Loucy (cell line): ENCODE measurements at regions not wholly inside any gene's neighbourhood (a gene's known extent, or its start where the extent isn't known, plus 50 kb on each side); places are given as distances from the start of the nearest gene placed in this dataset.

ENCODE experiments used
- H2AFZ ChIP-seq: fragments of 200-600 bp; sonication (generic); 2 replicates; pipeline ENCODE4 v1.6.0; 2016; ENCODE audit warnings: antibody characterized with exemption, mild to moderate bottlenecking, low read length, moderate library complexity
- H3F3A ChIP-seq: fragments of 200-600 bp; 2 replicates; pipeline ENCODE4 v1.6.0; 2016; ENCODE audit warnings: antibody characterized with exemption, low read depth, mild to moderate bottlenecking
- H3K27me3 ChIP-seq: fragments of 200-600 bp; sonication (generic); 2 replicates; pipeline ENCODE4 v1.6.1; 2014; ENCODE audit warnings: low read length, mild to moderate bottlenecking; ENCODE audit not compliant: insufficient read depth, poor library complexity, severe bottlenecking
- H3K36me3 ChIP-seq: fragments of 200-600 bp; sonication (generic); 2 replicates; pipeline ENCODE4 v1.6.1; 2016; ENCODE audit warnings: low read length; ENCODE audit not compliant: insufficient read depth
- H3K4me1 ChIP-seq: fragments of 200-600 bp; sonication (generic); 2 replicates; pipeline ENCODE4 v1.5.1; 2014; ENCODE audit warnings: low read length, mild to moderate bottlenecking; ENCODE audit not compliant: insufficient read depth, poor library complexity, severe bottlenecking
- H3K4me2 ChIP-seq: fragments of 200-600 bp; sonication (generic); 2 replicates; pipeline ENCODE4 v1.6.0; 2014; ENCODE audit warnings: antibody characterized with exemption, low read length, low read depth, mild to moderate bottlenecking; ENCODE audit not compliant: poor library complexity, severe bottlenecking
- H3K4me3 ChIP-seq: fragments of 200-600 bp; sonication (generic); 2 replicates; pipeline ENCODE4 v1.5.1; 2014; ENCODE audit warnings: low read length, mild to moderate bottlenecking, mixed read lengths; ENCODE audit not compliant: poor library complexity, severe bottlenecking
- H3K79me2 ChIP-seq: fragments of 200-600 bp; sonication (generic); 2 replicates; pipeline ENCODE4 v1.6.1; 2014; ENCODE audit warnings: low read length; ENCODE audit not compliant: insufficient read depth
- H3K9ac ChIP-seq: fragments of 200-600 bp; sonication (generic); 2 replicates; pipeline ENCODE4 v1.6.0; 2014; ENCODE audit warnings: mild to moderate bottlenecking, low read depth, low read length, moderate library complexity; ENCODE audit not compliant: poor library complexity, severe bottlenecking
- H3K9me2 ChIP-seq: fragments of 200-600 bp; sonication (generic); replicated peaks from 2 replicates; pipeline ENCODE4 v1.6.1; 2016; ENCODE audit warnings: low read depth, low read length, mixed read lengths
- H3K9me3 ChIP-seq: fragments of 200-600 bp; sonication (generic); 2 replicates; pipeline ENCODE4 v1.6.1; 2014; ENCODE audit warnings: mild to moderate bottlenecking, antibody characterized with exemption, low read length, low read depth; ENCODE audit not compliant: insufficient read depth
- H4K20me1 ChIP-seq: fragments of 200-600 bp; sonication (generic); 2 replicates; pipeline ENCODE4 v1.6.0; 2014; ENCODE audit warnings: antibody characterized with exemption, low read length, mild to moderate bottlenecking; ENCODE audit not compliant: insufficient read depth, poor library complexity, severe bottlenecking
- EZH2phosphoT487 ChIP-seq: fragments of 200-600 bp; IDR thresholded peaks from 2 replicates; pipeline ENCODE4 v1.6.1; 2018; ENCODE audit warnings: antibody characterized with exemption, mild to moderate bottlenecking, moderate library complexity, borderline replicate concordance
- TF ChIP-seq, protein P1 (sequence below): fragments of 200-600 bp; sonication (generic); conservative IDR thresholded peaks from 2 replicates; pipeline ENCODE4 v1.5.1; 2014; ENCODE audit warnings: mild to moderate bottlenecking, antibody characterized with exemption, low read length

GRCh38 chr22:35195226-35195625 lies 62.1 kb upstream of the HMGXB4 start:
- Histone ChIP-seq H3F3A (no peaks in the 10 kb centered on the region), H3K36me3 (no peaks in the 10 kb centered on the region), H3K9me3 (no peaks in the 10 kb centered on the region), H3K27me3 (no peaks in the 10 kb centered on the region), H3K9ac (no peak overlapping the region), H2AFZ (no peak overlapping the region), H3K4me3 (no peak overlapping the region), H3K79me2 (no peaks in the 10 kb centered on the region), H4K20me1 (no peaks in the 10 kb centered on the region), H3K9me2 (no peaks in the 10 kb centered on the region), H3K4me2 (no peak overlapping the region), H3K4me1 (no peaks in the 10 kb centered on the region)
- TF ChIP-seq, protein P1, sequence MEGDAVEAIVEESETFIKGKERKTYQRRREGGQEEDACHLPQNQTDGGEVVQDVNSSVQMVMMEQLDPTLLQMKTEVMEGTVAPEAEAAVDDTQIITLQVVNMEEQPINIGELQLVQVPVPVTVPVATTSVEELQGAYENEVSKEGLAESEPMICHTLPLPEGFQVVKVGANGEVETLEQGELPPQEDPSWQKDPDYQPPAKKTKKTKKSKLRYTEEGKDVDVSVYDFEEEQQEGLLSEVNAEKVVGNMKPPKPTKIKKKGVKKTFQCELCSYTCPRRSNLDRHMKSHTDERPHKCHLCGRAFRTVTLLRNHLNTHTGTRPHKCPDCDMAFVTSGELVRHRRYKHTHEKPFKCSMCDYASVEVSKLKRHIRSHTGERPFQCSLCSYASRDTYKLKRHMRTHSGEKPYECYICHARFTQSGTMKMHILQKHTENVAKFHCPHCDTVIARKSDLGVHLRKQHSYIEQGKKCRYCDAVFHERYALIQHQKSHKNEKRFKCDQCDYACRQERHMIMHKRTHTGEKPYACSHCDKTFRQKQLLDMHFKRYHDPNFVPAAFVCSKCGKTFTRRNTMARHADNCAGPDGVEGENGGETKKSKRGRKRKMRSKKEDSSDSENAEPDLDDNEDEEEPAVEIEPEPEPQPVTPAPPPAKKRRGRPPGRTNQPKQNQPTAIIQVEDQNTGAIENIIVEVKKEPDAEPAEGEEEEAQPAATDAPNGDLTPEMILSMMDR: no peak
- no peak for TF ChIP-seq EZH2phosphoT487

- Histone ChIP-seq H3K36me3 (no peaks in the 10 kb centered on the region), H3K9me2 (no peaks in the 10 kb centered on the region), H3K4me2 (no peak overlapping the region), H3K4me3 (no peak overlapping the region), H3F3A (no peaks in the 10 kb centered on the region), H3K9ac (no peak overlapping the region), H4K20me1 (no peaks in the 10 kb centered on the region), H3K27me3 (no peaks in the 10 kb centered on the region), H2AFZ (no peak overlapping the region), H3K9me3 (no peaks in the 10 kb centered on the region), H3K4me1 (no peaks in the 10 kb centered on the region), H3K79me2 (no peaks in the 10 kb centered on the region)
- TF ChIP-seq, protein P1: no peak
- TF ChIP-seq EZH2phosphoT487: no peak
Measured at GRCh38 chr22:35195821-35196220, 61.5 kb upstream of the HMGXB4 start.

GRCh38 chr22:35197071-35197470 lies 60.2 kb upstream of the HMGXB4 start:
- Histone ChIP-seq H3K79me2 (no peaks in the 10 kb centered on the region), H2AFZ (no peak overlapping the region), H3K27me3 (no peaks in the 10 kb centered on the region), H3K9me2 (no peaks in the 10 kb centered on the region), H4K20me1 (no peaks in the 10 kb centered on the region), H3K4me1 (no peaks in the 10 kb centered on the region), H3K9ac (no peak overlapping the region), H3F3A (no peaks in the 10 kb centered on the region), H3K4me2 (no peak overlapping the region), H3K4me3 (no peak overlapping the region), H3K9me3 (no peaks in the 10 kb centered on the region), H3K36me3 (no peaks in the 10 kb centered on the region)
- TF ChIP-seq, protein P1: no peak
- TF ChIP-seq EZH2phosphoT487: no peak
